ENCODE measurements at regions not wholly inside any gene's neighbourhood (a gene's known extent, or its start where the extent isn't known, plus 50 kb on each side); places are given as distances from the start of the nearest gene placed in this dataset.

DNA sequence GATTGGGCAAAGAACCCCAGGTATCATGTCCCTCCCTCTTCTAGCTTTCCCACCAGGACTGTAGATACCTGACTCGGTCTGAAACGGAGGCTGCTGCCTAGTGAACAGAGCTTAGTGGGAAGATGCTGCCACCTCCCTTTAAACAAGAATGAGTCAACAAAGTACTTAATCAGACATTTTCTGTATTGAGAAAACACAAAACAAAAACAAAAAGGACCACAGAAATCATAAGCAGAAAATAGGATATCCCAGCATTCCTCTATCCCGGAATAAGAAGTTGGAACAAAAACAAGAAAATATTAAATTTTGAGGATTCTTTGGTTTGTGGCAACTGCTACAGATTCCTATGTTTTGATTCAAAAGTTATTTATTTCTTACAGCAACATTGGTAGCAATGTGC lies 51.7 kb upstream of the COL8A1 start:
- ATAC-seq = no peak

DNA sequence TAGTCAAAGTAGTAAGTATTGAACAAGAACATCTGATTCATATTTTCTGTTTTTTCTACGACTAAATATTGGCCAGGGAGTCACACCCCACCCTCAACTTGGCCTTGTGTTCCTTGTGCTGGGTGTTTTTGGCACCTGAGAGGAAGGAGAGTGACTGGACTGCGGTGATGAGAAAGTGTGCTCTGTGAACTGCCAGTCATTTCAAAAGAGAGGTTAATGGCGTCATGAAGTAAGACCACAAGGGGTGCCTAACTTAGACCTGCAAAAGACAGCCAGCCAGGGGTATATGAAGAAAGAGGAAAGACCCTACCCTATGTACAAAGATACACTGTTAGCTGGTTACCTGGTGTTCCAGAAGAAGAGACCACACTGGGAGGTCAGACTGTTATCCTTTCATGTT lies 58.4 kb upstream of the COL8A1 start:
- H3K4me1 Mint-ChIP-seq (ENCODE audit: low read depth) = no peaks in the 10 kb centered on the region
- no peaks in the 10 kb centered on the region for H3K9me3 Mint-ChIP-seq (ENCODE audit: insufficient read depth)
- H3K27ac Mint-ChIP-seq = no peak overlapping the region
- ATAC-seq (no peak), DNase-seq (no peak)
- CTCF ChIA-PET = no interaction called here
- POLR2A ChIA-PET = no interaction called here
- no peaks in the 10 kb centered on the region for H3K36me3 Mint-ChIP-seq (ENCODE audit: low read depth)
- H3K4me3 Mint-ChIP-seq = no peak overlapping the region
- H3K27me3 Mint-ChIP-seq (ENCODE audit: low read depth) = no peaks in the 10 kb centered on the region

More for the DNA sequence above, 51.7 kb upstream of the COL8A1 start:
- no peaks in the 10 kb centered on the region for H3K4me1 Mint-ChIP-seq (ENCODE audit: low read depth)
- no peak overlapping the region for H3K4me3 Mint-ChIP-seq
- CTCF ChIA-PET = no interaction called here
- POLR2A ChIA-PET = no interaction called here
- H3K9me3 Mint-ChIP-seq (ENCODE audit: insufficient read depth) = no peaks in the 10 kb centered on the region
- no peaks in the 10 kb centered on the region for H3K27me3 Mint-ChIP-seq (ENCODE audit: low read depth)
- no peaks in the 10 kb centered on the region for H3K36me3 Mint-ChIP-seq (ENCODE audit: low read depth)
- DNase-seq = no peak
- H3K27ac Mint-ChIP-seq = no peak overlapping the region

DNA sequence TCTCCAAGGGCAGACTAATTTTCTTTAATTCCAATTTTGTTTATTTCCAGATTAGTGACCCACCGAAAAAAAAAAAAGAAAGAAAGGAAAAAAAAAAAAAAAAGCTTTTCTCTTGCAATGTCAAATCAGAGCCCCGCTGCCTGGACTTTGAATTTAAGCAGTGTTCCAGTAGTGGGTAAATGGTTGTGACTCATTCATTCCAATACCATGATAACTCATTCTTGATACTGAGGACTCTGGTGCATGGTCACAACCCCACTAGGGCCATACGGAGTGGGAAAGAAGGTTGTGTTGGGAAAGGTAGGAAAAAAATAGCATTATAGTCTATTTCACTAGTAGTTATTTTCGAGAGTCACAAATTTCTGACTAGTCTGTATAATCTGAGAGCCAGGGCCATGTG lies 59.1 kb upstream of the COL8A1 start:
- ATAC-seq (no peak), DNase-seq (no peak)
- H3K36me3 Mint-ChIP-seq (ENCODE audit: low read depth) = no peaks in the 10 kb centered on the region
- no peak overlapping the region for H3K27ac Mint-ChIP-seq
- no peak overlapping the region for H3K4me3 Mint-ChIP-seq
- H3K9me3 Mint-ChIP-seq (ENCODE audit: insufficient read depth) = no peaks in the 10 kb centered on the region
- ChIA-PET POLR2A (no interaction called here), CTCF (no interaction called here)
- no peaks in the 10 kb centered on the region for H3K27me3 Mint-ChIP-seq (ENCODE audit: low read depth)
- no peaks in the 10 kb centered on the region for H3K4me1 Mint-ChIP-seq (ENCODE audit: low read depth)

DNA sequence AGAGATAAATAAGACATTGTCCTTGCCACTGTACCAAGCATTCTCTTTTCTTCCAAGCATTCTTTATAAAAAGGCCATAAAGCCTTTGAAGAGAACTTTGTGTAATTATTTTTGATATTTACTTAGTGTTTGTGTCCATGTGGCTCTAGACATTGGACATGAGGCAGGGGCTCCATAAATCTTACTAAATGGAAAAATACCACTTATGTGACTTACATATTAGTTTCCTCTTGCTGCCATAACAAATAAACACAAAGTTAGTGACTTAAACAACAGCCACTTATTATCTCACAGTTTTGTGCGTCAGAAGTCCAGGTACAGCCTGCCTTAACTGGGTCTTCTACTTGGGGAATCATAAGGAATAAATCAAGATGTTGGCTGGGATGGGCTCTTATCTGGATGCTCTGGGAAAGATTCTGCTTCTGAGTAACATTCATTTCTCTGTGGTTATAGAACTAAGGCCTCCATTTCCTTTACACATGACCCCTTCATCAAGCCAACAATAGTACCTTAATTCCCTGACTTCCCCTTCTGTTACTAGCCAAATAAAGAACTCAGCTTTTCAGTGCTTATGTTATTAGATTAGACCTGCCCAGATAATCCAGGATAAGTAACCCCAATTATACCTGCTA lies 59.9 kb upstream of the COL8A1 start:
- Mint-ChIP-seq H3K36me3 (ENCODE audit: low read depth) (no peaks in the 10 kb centered on the region), H3K27ac (no peak overlapping the region), H3K4me1 (ENCODE audit: low read depth) (no peaks in the 10 kb centered on the region), H3K9me3 (ENCODE audit: insufficient read depth) (no peaks in the 10 kb centered on the region), H3K27me3 (ENCODE audit: low read depth) (no peaks in the 10 kb centered on the region), H3K4me3 (no peak overlapping the region)
- DNase-seq (no peak), ATAC-seq (no peak)
- POLR2A ChIA-PET = no interaction called here
- CTCF ChIA-PET = no interaction called here

DNA sequence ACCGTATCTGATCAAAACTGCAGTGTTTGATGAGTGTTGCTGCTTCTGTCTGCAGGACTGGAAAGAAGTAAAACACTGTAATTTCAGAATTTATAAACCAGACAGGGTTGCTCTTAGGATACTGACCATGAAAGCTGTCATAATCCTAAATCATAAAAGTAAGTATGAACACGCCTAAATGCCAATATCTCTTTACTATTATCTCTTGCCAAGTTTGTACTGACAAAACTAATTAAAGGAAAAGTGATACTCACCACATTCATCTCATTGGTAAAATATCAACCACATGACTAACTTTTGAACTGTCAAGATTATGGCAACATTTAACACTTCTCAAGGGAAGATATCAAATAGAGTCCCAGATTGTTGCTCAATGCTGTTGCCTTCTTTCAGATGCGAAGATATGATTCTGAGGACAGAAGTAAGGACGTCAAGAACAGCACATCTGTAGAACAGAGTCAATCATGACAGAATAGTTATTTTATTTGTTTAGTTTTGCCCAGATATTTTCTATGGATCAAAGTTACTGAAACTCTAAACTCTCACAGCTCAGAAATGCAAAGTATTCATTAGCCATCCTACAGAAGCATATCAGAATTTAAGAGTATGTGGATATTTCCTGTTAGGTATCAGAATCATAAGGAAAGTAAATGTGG lies 61.4 kb upstream of the COL8A1 start:
- no peak overlapping the region for H3K27ac Mint-ChIP-seq
- no peaks in the 10 kb centered on the region for H3K9me3 Mint-ChIP-seq (ENCODE audit: insufficient read depth)
- DNase-seq (no peak), ATAC-seq (no peak)
- POLR2A ChIA-PET = no interaction called here
- no peak overlapping the region for H3K4me3 Mint-ChIP-seq
- CTCF ChIA-PET = no interaction called here
- no peaks in the 10 kb centered on the region for H3K36me3 Mint-ChIP-seq (ENCODE audit: low read depth)
- no peaks in the 10 kb centered on the region for H3K27me3 Mint-ChIP-seq (ENCODE audit: low read depth)
- H3K4me1 Mint-ChIP-seq (ENCODE audit: low read depth) = no peaks in the 10 kb centered on the region

DNA sequence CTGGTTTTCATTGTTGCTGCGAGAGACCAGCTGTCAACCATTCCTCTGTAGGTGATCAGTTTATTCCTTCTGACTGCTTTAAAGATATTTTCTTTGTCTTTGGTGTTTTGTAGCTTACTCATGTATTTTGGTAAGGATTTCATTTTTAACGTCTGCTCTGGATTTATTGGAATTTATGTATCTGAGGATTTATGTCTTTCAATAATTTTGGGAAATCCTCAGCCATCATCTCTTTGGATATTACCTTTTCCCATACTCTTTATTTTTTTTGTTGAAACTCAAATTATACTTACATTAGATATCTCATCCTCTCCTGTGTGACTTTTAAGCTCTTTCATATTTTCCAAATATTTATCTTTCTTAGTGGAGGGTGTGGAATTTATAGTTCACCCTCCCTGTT lies 62.7 kb upstream of the COL8A1 start:
- H3K4me1 Mint-ChIP-seq (ENCODE audit: low read depth) = no peaks in the 10 kb centered on the region
- no peaks in the 10 kb centered on the region for H3K36me3 Mint-ChIP-seq (ENCODE audit: low read depth)
- ChIA-PET CTCF (no interaction called here), POLR2A (no interaction called here)
- H3K4me3 Mint-ChIP-seq = no peak overlapping the region
- ATAC-seq (no peak), DNase-seq (no peak)
- H3K9me3 Mint-ChIP-seq (ENCODE audit: insufficient read depth) = no peaks in the 10 kb centered on the region
- H3K27ac Mint-ChIP-seq = no peak overlapping the region
- no peaks in the 10 kb centered on the region for H3K27me3 Mint-ChIP-seq (ENCODE audit: low read depth)

DNA sequence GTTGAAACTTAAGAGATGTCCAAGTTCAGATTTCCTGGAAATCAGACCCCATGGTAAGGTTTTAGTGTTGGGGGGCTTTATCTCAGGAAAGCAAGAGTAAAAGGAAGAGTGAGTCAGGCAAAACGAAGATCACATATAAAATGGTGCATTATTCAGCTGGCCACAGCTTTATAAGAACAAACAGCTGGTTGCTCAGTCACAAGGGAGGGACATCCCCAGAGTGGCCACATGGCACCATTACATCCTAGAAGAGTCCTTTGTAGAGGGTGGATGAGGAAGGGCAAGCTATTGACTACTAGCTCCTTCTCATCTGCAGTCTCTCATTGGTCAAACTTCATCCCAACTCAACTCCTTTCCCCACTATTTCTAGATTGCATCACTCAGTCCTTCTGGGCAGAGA lies 68.3 kb upstream of the COL8A1 start:
- Mint-ChIP-seq H3K4me1 (ENCODE audit: low read depth) (no peaks in the 10 kb centered on the region), H3K27ac (no peak overlapping the region), H3K36me3 (ENCODE audit: low read depth) (no peaks in the 10 kb centered on the region), H3K4me3 (no peak overlapping the region), H3K27me3 (ENCODE audit: low read depth) (no peaks in the 10 kb centered on the region), H3K9me3 (ENCODE audit: insufficient read depth) (no peaks in the 10 kb centered on the region)
- ATAC-seq (no peak), DNase-seq (no peak)
- ChIA-PET POLR2A (no interaction called here), CTCF (no interaction called here)

DNA sequence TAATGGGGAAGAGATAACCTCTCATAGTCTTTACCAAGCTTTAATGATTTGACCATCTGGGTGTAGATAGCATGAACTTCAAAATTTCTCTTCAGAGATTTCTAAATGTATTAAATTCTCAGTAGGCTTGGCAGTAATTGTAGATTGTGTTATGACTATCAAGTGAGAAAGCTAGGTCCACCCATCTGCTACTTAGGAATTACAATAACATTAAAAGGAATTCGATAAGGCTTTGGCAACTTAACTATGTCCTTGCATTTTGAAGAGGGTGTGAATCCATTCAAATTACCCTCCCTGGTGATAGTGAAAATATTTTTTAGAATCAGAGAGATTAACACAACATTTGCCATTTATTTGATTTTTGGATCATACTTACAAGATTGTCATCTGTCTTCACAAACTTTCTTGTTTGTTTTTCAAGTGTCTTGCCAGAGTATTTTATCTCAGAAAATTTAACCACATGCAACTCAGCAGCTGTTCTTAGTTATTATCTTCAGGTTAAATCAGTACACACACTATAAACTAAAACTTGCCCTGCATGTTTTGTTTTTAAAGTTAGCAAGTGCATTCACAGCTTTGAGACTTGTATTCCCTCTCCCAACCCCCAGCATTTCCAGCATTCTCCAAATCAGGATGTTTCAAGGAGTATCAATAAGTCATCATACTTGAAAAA lies 69.6 kb upstream of the COL8A1 start:
- Mint-ChIP-seq H3K4me3 (no peak overlapping the region), H3K9me3 (ENCODE audit: insufficient read depth) (no peaks in the 10 kb centered on the region), H3K36me3 (ENCODE audit: low read depth) (no peaks in the 10 kb centered on the region), H3K27me3 (ENCODE audit: low read depth) (no peaks in the 10 kb centered on the region), H3K4me1 (ENCODE audit: low read depth) (no peaks in the 10 kb centered on the region), H3K27ac (no peak overlapping the region)
- ChIA-PET CTCF (no interaction called here), POLR2A (no interaction called here)
- DNase-seq = no peak
- ATAC-seq = no peak

DNA sequence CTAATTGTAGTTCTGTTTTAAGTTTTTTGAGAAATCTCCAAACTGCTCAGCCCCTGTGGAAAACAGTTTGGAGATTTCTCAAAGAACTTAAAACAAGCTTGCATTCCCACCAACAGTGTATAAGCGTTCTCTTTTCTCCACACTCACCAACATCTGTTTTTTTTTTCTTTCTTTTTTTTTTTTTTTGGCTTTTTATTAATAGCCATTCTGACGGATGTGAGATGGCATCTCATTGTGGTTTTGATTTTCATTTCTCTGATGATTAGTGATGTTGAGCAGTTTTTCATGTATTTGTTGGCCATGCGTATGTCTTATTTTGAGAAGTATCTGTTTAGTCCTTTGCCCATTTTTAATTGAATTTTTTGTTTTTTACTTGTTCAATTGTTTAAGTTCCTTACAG lies 73.1 kb upstream of the COL8A1 start:
- no peaks in the 10 kb centered on the region for H3K27me3 Mint-ChIP-seq (ENCODE audit: low read depth)

DNA sequence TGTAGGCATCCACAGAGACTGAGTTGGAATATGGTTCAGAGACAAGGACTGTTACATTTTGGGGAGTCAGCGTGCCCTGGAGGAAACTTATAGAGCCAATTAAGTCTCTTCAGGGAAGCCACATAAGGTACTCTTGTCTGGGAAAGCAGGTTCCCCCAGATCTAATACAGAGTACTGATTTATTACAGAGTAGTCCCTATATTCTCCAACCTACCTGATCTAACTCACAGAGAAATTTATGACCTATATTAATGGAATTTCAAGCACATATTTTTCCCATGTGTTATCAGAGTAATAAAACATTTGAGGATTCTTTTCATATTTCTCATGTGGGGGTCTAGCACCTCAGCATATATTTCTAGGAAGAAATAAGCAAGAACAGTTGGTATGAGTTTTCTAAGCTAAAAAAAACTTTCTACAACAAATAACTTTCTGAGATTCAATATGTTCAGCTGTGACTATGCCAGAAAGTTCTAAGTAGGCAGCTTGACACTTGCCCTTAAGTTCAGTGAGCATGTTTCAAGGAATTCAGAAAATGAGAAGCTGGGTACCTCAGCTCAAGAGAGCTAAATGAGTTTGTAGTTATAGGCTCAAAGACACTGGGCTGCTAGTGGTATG lies 75.3 kb upstream of the COL8A1 start:
- Mint-ChIP-seq H3K4me1 (ENCODE audit: low read depth) (no peaks in the 10 kb centered on the region), H3K27ac (no peak overlapping the region), H3K9me3 (ENCODE audit: insufficient read depth) (no peaks in the 10 kb centered on the region), H3K27me3 (ENCODE audit: low read depth) (no peaks in the 10 kb centered on the region), H3K4me3 (no peak overlapping the region), H3K36me3 (ENCODE audit: low read depth) (no peaks in the 10 kb centered on the region)
- ATAC-seq (no peak), DNase-seq (no peak)
- CTCF ChIA-PET = no interaction called here
- POLR2A ChIA-PET = no interaction called here

More for the DNA sequence above, 73.1 kb upstream of the COL8A1 start:
- H3K36me3 Mint-ChIP-seq (ENCODE audit: low read depth) = no peaks in the 10 kb centered on the region
- H3K4me1 Mint-ChIP-seq (ENCODE audit: low read depth) = no peaks in the 10 kb centered on the region
- CTCF ChIA-PET = no interaction called here
- no peaks in the 10 kb centered on the region for H3K9me3 Mint-ChIP-seq (ENCODE audit: insufficient read depth)
- H3K4me3 Mint-ChIP-seq = no peak overlapping the region
- H3K27ac Mint-ChIP-seq = no peak overlapping the region
- DNase-seq (no peak), ATAC-seq (no peak)
- POLR2A ChIA-PET = no interaction called here

DNA sequence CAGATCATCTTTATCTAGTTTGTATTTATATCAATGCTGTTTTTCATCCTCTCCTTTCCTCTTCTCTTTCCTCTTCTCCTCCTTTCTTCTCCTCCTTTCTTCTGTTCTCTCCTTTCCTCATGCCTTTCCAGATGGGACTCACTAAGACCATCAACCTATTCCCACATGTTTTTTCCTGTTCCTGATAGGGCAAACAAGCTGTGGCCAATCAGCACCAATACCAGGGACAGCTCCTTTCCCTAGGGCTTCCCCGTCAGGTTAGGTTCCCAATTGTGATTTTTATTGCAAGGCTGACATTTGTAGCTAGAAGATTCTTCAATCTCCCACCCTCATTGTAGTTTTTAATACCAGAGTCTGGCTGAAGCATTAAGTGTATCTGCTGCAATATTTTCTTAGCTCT lies 76.3 kb upstream of the COL8A1 start:
- POLR2A ChIA-PET = no interaction called here
- CTCF ChIA-PET = no interaction called here
- no peak overlapping the region for H3K4me3 Mint-ChIP-seq
- ATAC-seq = no peak
- no peaks in the 10 kb centered on the region for H3K9me3 Mint-ChIP-seq (ENCODE audit: insufficient read depth)
- H3K27ac Mint-ChIP-seq = no peak overlapping the region
- H3K27me3 Mint-ChIP-seq (ENCODE audit: low read depth) = no peaks in the 10 kb centered on the region
- no peaks in the 10 kb centered on the region for H3K36me3 Mint-ChIP-seq (ENCODE audit: low read depth)
- no peak for DNase-seq
- no peaks in the 10 kb centered on the region for H3K4me1 Mint-ChIP-seq (ENCODE audit: low read depth)

DNA sequence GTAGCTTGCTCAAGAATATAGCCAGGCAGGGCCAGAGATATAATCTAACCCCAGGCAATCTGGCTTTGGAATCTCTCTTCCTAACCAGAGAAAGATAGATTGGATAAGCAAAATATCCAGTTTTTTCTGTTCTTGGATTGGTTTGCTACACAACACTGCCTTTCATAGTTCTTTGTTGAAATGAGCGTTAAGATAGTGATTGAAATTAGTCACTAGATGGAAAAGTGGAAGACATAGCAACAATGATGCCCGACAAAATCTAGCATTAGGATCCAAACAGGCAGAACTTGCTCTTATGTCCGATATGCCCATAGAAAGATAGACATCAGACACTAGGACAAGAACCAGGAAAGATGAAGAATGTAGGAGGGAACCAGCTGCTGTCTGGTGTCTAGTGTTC lies 77.3 kb upstream of the COL8A1 start:
- H3K27ac Mint-ChIP-seq = no peak overlapping the region
- POLR2A ChIA-PET = no interaction called here
- ATAC-seq (no peak), DNase-seq (no peak)
- H3K9me3 Mint-ChIP-seq (ENCODE audit: insufficient read depth) = no peaks in the 10 kb centered on the region
- no peaks in the 10 kb centered on the region for H3K27me3 Mint-ChIP-seq (ENCODE audit: low read depth)
- no peaks in the 10 kb centered on the region for H3K36me3 Mint-ChIP-seq (ENCODE audit: low read depth)
- no peaks in the 10 kb centered on the region for H3K4me1 Mint-ChIP-seq (ENCODE audit: low read depth)
- CTCF ChIA-PET = no interaction called here
- H3K4me3 Mint-ChIP-seq = no peak overlapping the region
